Fibroblast of peridontal ligament (primary cell): ENCODE measurements at regions not wholly inside any gene's neighbourhood (a gene's known extent, or its start where the extent isn't known, plus 50 kb on each side); places are given as distances from the start of the nearest gene placed in this dataset.

ENCODE experiments used
- DNase-seq: peaks from one replicate; pipeline ENCODE4 v3.0.0-alpha.2; 2010; ENCODE audit errors: extremely low read depth

DNA sequence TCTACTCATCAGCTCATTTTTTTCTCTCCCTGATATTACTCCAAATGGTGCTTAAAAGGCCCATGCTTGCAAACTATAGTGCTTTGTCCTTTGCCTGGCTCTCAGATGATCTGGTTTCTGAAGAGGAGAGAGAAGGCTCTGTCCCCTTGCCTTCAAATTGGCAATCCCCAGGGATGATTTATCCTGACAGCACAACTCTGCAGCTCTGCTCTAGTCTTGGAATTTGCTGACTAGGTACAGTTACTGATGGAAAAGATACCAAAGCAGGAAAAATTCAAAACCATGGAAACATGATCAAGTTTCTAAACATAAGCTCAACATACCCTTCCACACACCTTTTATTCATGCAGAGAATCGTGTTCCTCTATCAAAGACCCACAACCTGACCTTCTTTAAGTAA lies 106.7 kb upstream of the CADPS start:
- no peak for DNase-seq

DNA sequence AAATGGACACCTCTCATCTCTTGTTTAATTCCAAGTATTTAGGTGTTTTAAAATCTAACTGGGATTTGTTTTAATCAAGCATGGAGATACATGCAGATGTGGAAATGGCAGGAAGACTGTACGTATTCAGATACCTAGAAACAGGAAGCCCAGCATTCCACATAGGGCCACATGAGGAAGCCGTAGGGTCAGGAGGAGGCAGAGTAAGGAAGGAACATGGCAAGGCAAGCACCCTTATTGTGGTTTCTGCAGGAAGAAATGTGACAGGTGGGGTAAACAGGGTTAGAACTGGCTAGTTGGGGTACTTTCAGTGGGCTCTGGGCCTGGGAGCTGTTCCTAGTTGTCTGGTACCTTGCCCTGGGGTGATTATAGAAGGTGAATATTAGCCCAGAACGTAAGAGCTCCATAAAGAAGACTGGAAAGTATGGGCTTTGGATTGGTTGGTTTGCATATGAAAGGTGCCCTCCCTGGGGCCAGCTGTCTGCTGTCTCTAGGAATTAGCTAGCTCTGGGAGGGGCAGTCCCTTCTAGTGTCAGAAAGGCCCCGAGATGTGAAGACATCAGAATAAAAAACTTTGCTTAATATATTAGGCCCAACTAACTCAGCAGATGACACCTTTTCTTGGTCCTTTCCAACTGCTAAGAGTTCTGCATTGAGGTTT lies 107.7 kb upstream of the CADPS start:
- DNase-seq = no peak

DNA sequence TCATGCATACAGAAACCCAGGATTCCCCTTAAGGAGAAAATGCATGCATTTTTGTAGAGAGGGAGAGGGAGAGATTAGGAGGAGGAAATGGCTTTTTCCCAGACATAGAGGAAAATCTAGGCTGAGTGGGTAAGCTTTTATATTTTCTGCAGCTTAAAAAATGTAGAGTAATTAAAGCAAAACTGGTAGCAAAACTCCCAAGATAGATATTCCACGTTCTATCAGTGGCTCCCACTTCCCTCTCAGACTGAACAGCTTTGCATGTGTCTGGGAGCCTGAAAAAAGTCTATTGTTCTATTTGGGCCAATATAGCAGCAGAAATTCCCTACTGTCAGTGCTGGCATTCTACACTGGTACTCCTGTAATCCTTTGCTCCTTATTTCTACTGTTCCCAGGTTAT lies 110.8 kb upstream of the CADPS start:
- no peak for DNase-seq

DNA sequence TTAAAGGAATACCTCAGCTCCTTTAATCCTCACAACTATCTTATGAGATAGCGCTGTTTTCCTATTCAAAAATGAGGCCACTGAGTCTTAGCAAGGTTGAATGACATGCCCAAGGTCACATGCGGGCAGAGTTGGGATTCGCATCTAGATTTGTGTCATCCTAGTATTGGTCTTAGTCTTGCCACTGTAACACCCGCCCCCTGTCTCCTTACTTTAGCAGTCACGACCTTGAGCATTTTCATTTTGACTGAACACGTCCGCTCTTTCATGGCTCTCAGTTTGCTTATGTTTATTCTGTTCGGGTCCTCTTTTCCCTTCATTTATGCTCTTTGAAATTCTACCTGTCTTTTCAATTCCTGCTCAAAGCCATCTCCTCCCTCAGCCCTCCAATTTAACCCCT lies 112.5 kb upstream of the CADPS start:
- no peak for DNase-seq

DNA sequence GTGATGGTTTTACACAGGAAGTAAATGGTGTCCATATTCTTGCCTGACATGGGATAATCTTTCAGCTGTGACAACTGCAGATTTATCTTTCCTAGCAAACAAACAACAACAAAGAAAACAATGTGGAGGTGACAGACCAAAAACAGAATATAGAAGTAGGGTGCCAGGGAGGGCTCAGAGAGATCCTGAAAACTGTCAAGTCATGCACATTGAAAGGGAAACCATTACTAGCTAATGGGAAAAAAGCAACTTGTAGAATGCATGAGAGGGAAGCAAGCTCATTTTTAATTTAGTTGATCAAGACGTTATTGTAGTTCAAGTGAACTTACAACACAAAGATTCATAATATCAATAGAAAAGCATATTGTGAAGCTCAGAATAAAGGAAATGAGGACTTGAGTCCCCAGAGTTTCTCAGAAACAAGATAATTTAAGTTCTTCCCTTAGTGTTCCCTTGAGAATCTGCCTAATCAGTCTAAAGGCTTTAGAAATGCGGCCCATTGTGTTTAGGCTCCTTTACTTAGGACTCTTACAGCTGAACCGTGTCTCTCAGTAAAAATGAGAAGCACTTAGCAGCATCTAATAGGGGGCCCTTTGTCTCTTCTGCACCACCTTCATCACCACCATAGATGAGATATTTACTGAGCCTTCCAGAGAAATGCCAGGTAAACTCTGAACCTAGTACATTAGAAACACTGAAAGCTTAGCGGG lies 115.6 kb upstream of the CADPS start:
- no peak for DNase-seq

DNA sequence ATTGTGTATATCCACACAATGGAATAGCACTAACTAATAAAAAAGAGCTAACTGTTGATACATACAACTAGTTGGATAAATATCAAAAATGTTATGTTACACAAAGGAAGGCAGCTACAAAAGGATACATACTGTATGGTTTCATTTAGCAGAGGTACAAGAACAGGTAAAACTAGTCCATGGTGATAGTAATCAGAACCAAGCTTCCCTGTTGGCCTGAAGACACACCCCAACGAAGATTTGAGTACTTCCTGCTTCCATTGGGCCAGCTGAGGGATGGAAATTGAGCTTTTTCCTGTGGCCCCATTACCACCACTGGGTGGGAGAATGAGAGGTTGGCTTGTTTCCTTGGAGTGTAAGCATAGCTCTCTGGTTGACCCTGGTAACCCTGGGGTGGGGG lies 117.3 kb upstream of the CADPS start:
- DNase-seq = no peak

DNA sequence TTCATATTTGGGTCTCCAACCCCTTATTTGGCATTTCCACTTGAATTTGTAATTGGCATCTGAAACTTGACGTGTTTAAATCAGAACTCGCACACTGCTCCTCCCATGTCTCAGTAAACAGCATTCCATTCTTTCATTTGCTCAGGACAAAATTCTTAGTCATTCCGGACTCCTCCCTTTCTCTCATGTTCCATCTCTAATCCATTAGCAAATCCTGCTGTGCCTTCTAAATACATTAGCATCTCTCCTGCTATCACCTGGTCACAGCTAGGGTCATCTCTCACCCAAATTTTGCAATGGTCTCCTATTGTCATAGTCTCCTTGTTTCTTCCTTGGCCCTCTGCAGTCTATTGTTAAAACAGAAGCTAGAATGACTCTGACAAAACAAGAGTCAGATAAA lies 119.9 kb upstream of the CADPS start:
- DNase-seq = no peak

DNA sequence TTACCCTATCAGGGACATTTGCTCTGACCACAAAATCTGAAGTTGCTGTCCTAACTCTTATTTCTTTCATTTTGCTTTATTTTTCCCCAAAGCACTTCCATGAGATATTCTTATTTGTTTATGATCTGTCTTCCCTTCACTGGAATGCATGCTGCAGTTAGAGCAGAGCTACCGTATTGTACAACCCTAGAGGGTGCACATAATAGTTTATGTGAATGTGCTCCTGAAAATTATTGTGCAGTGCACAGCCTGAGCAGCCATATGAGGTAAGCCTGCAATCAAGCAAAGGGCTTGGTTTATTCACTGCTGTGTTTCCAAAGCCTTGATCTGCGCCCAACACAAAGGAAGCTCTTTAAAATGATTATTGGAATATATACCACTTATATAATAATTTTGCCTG lies 120.3 kb upstream of the CADPS start:
- no peak for DNase-seq

DNA sequence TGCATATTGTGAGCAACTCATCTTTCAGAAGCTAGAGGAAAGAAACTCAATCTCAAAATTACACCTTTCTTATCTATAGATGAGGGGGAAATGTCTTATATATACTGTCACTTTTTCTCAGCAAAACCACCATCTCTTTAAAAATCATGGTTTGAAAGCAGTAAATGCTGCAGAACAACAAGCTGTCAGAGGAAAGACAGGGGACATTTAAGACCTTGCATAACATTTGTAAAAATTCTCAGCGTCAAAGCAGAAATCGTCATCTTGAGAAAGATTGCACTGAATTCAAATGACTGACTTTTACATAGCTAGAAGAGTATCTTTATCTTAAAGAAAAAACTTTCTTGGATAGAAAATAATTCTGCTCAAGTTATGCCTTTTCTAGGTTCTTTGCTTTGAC lies 122.2 kb upstream of the CADPS start:
- DNase-seq = no peak

DNA sequence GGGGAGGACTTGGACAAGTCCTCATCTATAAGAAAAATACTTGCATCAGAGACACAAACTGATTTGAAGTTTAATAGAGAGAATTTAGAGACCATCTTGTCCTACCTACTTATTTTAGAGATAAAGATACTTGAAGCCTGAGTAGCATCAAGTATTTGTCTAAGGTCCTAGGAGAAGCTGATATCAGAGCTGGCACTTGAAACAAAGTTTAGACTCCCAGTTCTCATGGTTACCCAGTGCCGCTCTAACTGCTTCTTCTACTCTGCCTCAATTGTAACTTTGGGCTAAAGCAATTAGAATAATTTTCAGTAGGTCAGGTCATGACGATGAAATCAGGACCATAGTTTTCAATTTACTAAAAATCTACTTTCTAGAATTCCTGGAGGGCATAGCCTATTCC lies 123.9 kb upstream of the CADPS start:
- no peak for DNase-seq

DNA sequence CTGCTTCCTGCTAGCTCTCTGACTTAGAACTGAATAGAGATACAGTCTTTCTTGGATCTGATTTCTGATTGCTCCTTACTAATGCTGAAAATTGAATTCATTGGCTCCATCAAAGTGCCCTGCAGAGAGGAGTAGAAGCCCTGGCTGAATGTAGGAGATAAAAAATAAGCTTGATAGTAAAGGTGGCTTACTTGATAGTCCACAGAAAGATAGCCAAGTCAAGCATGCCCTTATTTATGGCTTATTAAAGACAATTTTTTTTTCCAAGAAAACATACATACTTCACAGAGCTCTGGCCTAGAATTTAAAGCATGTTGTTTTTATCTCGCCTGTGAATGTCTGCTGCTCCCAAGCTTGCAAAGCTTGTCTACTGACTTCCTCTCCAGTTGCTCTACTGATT lies 124.6 kb upstream of the CADPS start:
- no peak for DNase-seq

DNA sequence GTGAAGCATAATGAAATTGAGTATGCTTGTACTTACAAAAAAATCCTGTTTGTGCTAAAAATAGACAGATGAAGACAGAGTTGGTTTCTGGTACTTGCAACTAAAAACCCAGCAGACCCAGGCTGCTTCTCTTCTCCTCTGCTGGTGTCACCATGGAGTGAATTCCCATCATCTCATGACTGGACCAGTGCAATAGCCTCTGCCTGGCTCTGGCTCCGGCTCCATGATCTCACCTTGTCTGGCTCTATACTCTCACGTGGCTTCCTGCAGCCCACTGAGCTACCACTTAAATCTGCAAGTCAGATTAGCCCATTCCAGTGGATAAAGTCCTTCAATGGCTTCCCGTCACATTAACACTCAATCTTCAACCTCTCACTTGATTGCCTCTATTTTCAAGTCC lies 129.2 kb upstream of the CADPS start:
- DNase-seq = no peak

DNA sequence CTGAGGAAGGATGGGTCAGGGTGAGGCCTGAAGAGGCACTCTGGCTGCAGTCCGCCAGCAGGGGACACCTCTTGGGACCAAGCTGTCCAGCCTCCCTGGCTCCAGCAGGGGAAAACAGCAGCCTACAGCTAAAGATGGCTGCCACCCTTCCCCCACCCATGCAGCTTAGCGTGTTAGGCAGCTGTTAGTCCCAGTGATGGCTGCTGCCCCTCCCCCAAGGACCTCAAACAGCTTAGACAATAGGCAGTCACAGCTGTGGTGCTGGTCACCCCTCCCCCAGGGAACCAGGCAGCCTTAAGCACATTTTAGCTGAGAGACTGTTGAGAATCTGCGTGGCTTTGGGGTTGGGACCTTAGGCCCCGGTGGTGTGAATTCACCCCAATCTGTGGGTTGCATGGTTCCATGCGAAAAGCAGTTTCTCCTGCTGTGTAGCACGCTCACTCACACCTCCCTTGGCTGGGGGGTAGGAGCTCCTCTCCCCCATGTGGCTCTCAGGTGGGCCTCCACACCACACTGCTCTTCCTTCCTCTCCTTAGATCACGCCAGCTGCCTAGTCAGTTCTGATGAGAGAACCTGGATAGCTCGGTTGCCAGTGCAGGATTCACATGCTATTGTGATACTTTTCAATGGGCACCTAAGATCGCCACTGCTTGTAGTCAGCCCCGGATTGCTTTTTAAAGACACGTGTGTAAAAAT lies 140.5 kb upstream of the CADPS start:
- DNase-seq = no peak

DNA sequence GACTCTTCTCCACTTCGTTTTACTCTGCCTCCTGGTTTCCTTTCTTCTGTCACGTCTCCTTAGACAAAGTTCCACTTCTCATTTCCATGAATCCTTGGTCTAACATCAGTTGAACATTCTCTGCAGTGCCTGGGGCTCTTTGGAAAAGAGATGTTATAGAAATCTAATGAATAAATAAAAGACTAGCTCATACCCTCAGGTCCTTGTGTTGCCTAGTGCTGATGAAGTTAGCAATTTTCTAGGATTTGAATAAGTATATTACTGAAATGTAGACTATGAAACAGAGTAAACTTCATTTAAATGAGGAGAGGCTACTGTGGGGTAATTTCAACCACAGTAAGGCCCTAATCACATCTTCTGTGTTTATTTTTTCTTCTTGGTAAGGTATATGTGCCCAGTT lies 146.9 kb upstream of the CADPS start:
- no peak for DNase-seq

DNA sequence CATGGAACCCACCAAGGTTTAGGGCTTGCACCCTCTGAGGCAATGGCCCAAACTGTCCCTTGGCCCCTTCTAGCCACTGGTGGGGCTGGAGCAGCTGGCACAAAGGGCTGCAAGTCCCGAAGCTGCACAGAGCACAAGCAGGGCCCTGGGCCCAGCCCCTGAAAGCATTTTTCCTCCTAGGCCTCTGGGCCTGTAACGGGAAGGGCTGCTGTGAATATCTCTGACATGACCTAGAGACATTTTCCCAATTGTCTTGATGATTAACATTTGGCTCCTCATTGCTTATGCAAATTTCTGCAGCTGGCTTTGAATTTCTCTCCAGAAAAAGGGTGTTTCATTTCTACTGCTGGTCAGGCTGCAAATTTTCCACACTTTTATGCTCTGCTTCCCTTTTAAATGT lies 151.5 kb upstream of the CADPS start:
- DNase-seq = no peak

DNA sequence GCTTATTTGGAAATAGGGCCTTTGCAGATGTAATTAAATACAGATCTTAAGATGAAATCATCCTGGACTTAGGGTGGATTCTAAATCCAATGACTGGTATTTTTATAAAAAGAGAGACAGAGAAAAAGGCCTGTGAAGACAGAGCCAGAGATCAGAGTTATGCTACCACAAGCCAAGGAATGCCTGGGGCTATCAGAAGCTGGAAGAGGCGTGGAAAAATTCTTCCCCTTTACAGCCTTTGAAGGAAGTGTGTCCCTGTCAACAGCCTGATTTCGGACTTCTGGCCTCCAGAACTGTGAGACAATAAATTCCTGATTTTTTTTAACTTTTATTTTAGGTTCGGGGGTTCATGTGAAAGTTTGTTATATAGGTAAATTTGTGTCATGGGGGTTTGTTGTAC lies 154.1 kb upstream of the CADPS start:
- no peak for DNase-seq

DNA sequence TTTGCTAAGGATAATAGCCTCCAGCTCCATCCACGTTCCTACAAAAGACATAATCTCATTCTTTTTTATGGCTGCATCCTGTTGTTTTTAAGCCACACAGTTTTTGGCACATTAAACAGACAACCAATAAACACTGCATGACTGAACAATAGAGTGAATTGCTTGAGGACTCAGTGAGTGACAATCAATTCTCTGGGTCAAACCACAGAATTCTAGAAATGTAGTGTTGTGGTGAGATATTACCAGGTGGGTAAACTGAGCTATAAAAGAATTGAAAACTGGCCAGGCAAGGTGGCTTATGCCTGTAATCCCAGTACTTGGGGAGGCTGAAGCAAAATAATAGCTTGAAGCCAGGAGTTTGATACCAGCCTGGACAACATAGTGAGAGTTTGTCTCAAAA lies 154.7 kb upstream of the CADPS start:
- DNase-seq = no peak

DNA sequence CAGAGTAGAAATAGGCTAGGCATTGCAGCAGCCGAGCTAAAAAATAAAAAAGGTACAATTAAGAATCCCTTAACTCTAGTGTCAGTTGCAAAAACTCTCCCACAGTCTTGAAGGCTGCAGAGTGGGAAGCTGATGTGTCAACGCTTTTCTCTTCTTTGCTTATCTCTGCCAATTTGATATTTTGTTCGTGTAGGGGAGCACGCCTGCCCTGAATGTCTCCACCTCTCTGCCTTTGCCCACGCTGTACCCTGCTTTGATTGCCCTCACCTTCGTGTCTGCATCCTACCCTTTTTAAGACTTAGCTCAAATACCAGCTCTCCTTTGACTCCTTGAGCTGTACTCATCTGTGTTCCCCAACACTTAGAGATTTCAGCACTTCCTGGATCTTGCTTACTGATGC lies 155.4 kb upstream of the CADPS start:
- no peak for DNase-seq

DNA sequence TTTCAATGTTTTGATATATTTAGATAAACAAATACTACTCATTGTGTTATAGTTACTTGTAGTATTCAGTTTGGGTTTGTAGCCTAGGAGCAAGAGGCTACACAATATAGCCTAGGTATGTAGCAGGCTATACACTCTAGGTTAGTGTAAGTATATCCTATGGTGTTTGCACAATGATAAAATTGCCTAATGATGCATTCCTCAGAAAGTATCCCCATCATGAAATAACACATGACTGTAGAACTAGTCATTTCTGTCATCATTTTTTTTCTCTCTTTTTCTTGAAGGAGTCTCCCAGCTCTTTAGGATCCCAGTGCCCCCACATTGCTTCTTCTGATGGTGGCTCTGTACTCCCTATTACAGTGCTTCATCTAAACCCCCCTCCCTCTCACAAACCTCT lies 157.7 kb upstream of the CADPS start:
- DNase-seq = no peak

DNA sequence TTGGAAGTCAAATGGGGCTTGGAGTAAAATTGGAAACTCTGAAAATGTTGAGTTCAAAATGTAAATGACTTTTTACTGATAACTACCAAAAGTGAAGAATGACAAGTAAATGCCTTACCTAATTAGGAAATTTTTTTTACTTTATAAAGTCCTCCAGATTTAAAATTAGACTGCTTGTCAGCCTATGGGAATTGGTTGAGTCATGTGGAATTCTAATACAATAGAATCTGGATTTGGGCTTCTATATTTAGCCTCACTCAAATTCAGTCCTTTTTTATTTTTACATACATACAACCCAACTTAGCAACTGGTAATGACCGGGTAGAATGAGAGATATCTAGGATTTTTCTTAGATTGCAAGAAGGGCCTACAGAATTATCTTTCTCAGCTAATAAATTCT lies 158.9 kb upstream of the CADPS start:
- peak; percentile 35 for DNase-seq

DNA sequence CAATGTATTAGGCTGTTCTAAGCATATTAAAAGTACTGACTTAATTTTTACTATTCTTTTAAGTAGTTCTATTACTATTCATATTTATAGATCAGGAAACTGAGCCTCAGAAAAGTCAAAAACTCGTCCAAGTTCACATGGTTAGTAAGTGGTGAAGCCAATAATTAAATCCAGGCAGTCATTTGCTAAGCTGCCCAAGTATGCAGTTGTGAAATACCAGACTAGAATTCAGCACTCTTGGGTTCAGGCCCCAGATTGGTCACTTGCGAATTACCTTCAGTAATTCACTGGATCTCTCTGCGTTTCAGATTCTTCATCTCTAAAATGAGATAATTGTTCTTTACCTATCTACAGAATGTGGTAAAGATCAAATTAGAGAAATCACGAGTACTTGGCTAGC lies 161.9 kb upstream of the CADPS start:
- DNase-seq = peak; percentile 46

DNA sequence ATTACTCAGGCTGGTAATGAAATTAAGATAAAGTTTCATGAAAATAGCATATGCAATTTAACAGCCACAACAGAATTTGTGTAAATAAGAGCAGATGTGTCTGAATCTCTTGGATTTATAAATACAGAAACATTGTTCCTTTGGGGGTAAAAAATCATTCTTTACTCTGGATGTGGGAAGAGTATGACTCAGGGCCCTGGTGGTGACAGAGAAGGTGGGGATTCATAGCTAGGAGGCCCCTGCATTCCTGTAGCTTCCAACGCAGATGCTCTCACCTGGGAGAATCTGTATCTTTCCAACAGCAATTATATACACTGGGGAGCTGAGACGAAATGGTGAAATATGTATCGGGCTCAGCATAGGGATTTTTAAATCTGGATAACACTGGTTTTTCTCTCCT lies 167.6 kb upstream of the CADPS start:
- DNase-seq = no peak

DNA sequence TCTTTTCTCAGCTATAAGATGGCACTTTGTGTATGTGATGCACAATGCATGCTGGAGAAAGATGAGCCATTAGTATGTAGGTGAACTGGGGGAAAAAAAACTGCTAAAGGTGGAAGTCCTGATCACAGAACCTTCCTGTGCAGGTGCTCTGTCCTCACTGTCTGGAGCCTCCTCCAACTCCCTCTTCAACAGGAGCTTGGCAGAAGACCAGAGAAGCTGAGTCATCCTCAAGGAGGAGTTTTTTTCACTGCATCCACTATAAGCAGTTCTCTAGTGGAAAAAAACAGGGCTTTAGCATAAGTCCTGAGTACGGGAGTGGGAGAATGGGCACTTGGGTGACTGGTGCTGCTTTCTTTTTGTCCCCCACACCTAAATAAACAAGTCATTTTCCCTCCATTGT lies 168.4 kb upstream of the CADPS start:
- peak; percentile 30 for DNase-seq
